ENCODE measurements at regions not wholly inside any gene's neighbourhood (a gene's known extent, or its start where the extent isn't known, plus 50 kb on each side); places are given as distances from the start of the nearest gene placed in this dataset.

- Histone ChIP-seq H2AFZ (ENCODE audit: low read length) (no peak overlapping the region), H3F3A (ENCODE audit: low read depth) (no peaks in the 10 kb centered on the region)
Measured at GRCh38 chr17:20924306-20924705, 118.5 kb downstream of the USP22 start.

GRCh38 chr17:20925091-20925490 is 117.7 kb downstream of the USP22 start:
- H3K9me2 ChIP-seq (replicated peaks; ENCODE audit: low read depth, low read length): no peaks in the 10 kb centered on the region
- no peak overlapping the region for H2AFZ ChIP-seq (ENCODE audit: low read length)

More at GRCh38 chr17:20924306-20924705, 118.5 kb downstream of the USP22 start:
- no peaks in the 10 kb centered on the region for H3K36me3 ChIP-seq (ENCODE audit: insufficient read depth, low read length)
- H3K9me3 ChIP-seq (ENCODE audit: insufficient read depth, low read depth, low read length): no peaks in the 10 kb centered on the region
- no peaks in the 10 kb centered on the region for H3K4me1 ChIP-seq (ENCODE audit: insufficient read depth, low read length, poor library complexity, severe bottlenecking)
- H3K4me3 ChIP-seq (ENCODE audit: low read length, poor library complexity, severe bottlenecking): no peak overlapping the region
- no peak overlapping the region for H3K9ac ChIP-seq (ENCODE audit: low read depth, low read length, poor library complexity, severe bottlenecking)
- no peaks in the 10 kb centered on the region for H3K27me3 ChIP-seq (ENCODE audit: insufficient read depth, low read length, poor library complexity, severe bottlenecking)
- no peaks in the 10 kb centered on the region for H4K20me1 ChIP-seq (ENCODE audit: insufficient read depth, low read length, poor library complexity, severe bottlenecking)
- no peak overlapping the region for H3K4me2 ChIP-seq (ENCODE audit: low read depth, low read length, poor library complexity, severe bottlenecking)
- H3K79me2 ChIP-seq (ENCODE audit: insufficient read depth, low read length): no peaks in the 10 kb centered on the region
- H3K9me2 ChIP-seq (replicated peaks; ENCODE audit: low read depth, low read length): no peaks in the 10 kb centered on the region
- TF ChIP-seq EZH2phosphoT487 (IDR thresholded peaks at IDR 0.05; ENCODE audit: borderline replicate concordance) (no peak), CTCF (conservative IDR thresholded peaks at IDR 0.05; ENCODE audit: low read length) (no peak)

DNA sequence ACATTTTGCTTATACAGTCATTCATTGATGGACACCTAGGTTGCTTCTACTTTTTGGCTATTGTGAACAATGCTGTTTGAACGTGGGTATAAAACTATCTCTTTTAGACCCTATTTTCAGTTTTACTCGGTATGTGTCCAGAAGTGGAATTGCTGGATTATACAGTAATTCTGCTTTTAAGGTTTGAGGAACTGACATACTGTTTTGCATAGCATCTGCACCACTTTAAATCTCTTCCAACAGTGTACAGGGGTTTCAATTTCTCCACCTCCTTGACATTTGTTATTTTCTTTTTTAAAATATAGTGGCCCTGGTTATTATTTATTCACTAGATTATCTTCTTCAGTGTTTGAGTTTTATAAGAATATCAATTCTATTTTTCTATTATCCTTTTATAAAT is 116.9 kb downstream of the USP22 start:
- no peak overlapping the region for H2AFZ ChIP-seq (ENCODE audit: low read length)
- H3F3A ChIP-seq (ENCODE audit: low read depth): no peaks in the 10 kb centered on the region
- no peak for TF ChIP-seq CTCF (conservative IDR thresholded peaks at IDR 0.05; ENCODE audit: low read length)
- TF ChIP-seq EZH2phosphoT487 (IDR thresholded peaks at IDR 0.05; ENCODE audit: borderline replicate concordance): no peak
- no peaks in the 10 kb centered on the region for H3K36me3 ChIP-seq (ENCODE audit: insufficient read depth, low read length)
- H3K9ac ChIP-seq (ENCODE audit: low read depth, low read length, poor library complexity, severe bottlenecking): no peak overlapping the region
- H3K4me2 ChIP-seq (ENCODE audit: low read depth, low read length, poor library complexity, severe bottlenecking): no peak overlapping the region
- no peaks in the 10 kb centered on the region for H3K9me3 ChIP-seq (ENCODE audit: insufficient read depth, low read depth, low read length)
- no peaks in the 10 kb centered on the region for H3K4me1 ChIP-seq (ENCODE audit: insufficient read depth, low read length, poor library complexity, severe bottlenecking)
- H3K9me2 ChIP-seq (replicated peaks; ENCODE audit: low read depth, low read length): no peaks in the 10 kb centered on the region
- no peaks in the 10 kb centered on the region for H3K79me2 ChIP-seq (ENCODE audit: insufficient read depth, low read length)
- H3K27me3 ChIP-seq (ENCODE audit: insufficient read depth, low read length, poor library complexity, severe bottlenecking): no peaks in the 10 kb centered on the region
- no peaks in the 10 kb centered on the region for H4K20me1 ChIP-seq (ENCODE audit: insufficient read depth, low read length, poor library complexity, severe bottlenecking)
- H3K4me3 ChIP-seq (ENCODE audit: low read length, poor library complexity, severe bottlenecking): no peak overlapping the region

More at GRCh38 chr17:20925091-20925490, 117.7 kb downstream of the USP22 start:
- Histone ChIP-seq H3K4me2 (ENCODE audit: low read depth, low read length, poor library complexity, severe bottlenecking) (no peak overlapping the region), H3K27me3 (ENCODE audit: insufficient read depth, low read length, poor library complexity, severe bottlenecking) (no peaks in the 10 kb centered on the region), H3F3A (ENCODE audit: low read depth) (no peaks in the 10 kb centered on the region), H3K4me3 (ENCODE audit: low read length, poor library complexity, severe bottlenecking) (no peak overlapping the region), H3K9ac (ENCODE audit: low read depth, low read length, poor library complexity, severe bottlenecking) (no peak overlapping the region), H3K36me3 (ENCODE audit: insufficient read depth, low read length) (no peaks in the 10 kb centered on the region), H3K79me2 (ENCODE audit: insufficient read depth, low read length) (no peaks in the 10 kb centered on the region), H3K4me1 (ENCODE audit: insufficient read depth, low read length, poor library complexity, severe bottlenecking) (no peaks in the 10 kb centered on the region), H3K9me3 (ENCODE audit: insufficient read depth, low read depth, low read length) (no peaks in the 10 kb centered on the region), H4K20me1 (ENCODE audit: insufficient read depth, low read length, poor library complexity, severe bottlenecking) (no peaks in the 10 kb centered on the region)
- TF ChIP-seq CTCF (conservative IDR thresholded peaks at IDR 0.05; ENCODE audit: low read length): no peak
- no peak for TF ChIP-seq EZH2phosphoT487 (IDR thresholded peaks at IDR 0.05; ENCODE audit: borderline replicate concordance)

All from Loucy (cell line).